SK-N-SH (cell line): ENCODE measurements at regions not wholly inside any gene's neighbourhood (a gene's known extent, or its start where the extent isn't known, plus 50 kb on each side); places are given as distances from the start of the nearest gene placed in this dataset.

Experiments
- CTCF ChIA-PET: fragments of 300-600, 350-600 bp; formaldehyde crosslinking; extraction: SDS; loops from one replicate; lab custom pipeline; 2021; lab: Yijun Ruan, JAX
- POLR2A ChIA-PET: fragments of 350-600 bp; sonication (Branson Sonifier 250); formaldehyde crosslinking; extraction: SDS; loops from one replicate; lab custom pipeline; 2020; ENCODE audit warnings: antibody characterized with exemption, inconsistent platforms; lab: Yijun Ruan, JAX
- DNase-seq: peaks from one replicate; pipeline ENCODE4 v3.0.0; 2012
- H2AFZ ChIP-seq: fragments of 200-600 bp; sonication (generic); 2 replicates; pipeline ENCODE4 v1.8.1; 2016; ENCODE audit warnings: antibody characterized with exemption, mild to moderate bottlenecking, low read depth
- H3F3A ChIP-seq: fragments of 200-600 bp; sonication (generic); replicated peaks from 2 replicates; pipeline ENCODE3; 2016; ENCODE audit warnings: antibody characterized with exemption, mild to moderate bottlenecking; ENCODE audit not compliant: insufficient read depth
- H3K27ac ChIP-seq, 2 experiments: fragments of 200-500 bp in 1 of 2; fragments of 200-600 bp in 1 of 2; sonication (Bioruptor generic) in 1 of 2; sonication (generic), shearing (Covaris generic) in 1 of 2; 2 replicates each; pipeline versions ENCODE4 v1.5.1 to v1.6.1; 2014 to 2016; ENCODE audit warnings: low read depth in 2 of 2, inconsistent platforms in 1 of 2, low read length in 1 of 2, mild to moderate bottlenecking in 1 of 2, mixed read lengths in 1 of 2
- H3K27me3 ChIP-seq: fragments of 200-600 bp; sonication (generic), shearing (Covaris generic); 2 replicates; pipeline ENCODE4 v1.6.1; 2016; ENCODE audit warnings: mixed run types; ENCODE audit not compliant: insufficient read depth
- H3K36me3 ChIP-seq, 2 experiments: fragments of 200-500 bp in 1 of 2; fragments of 200-600 bp in 1 of 2; sonication (Bioruptor generic) in 1 of 2; sonication (generic) in 1 of 2; replicated peaks in 1 of 2; 2 replicates each; pipeline versions ENCODE3 to v1.5.1; 2014 to 2016; ENCODE audit warnings: low read length in 1 of 2, mild to moderate bottlenecking in 1 of 2; ENCODE audit not compliant: insufficient read depth in 2 of 2, control insufficient read depth in 1 of 2
- H3K4me1 ChIP-seq, 2 experiments: fragments of 200-500 bp in 1 of 2; fragments of 200-600 bp in 1 of 2; sonication (Bioruptor generic) in 1 of 2; sonication (generic), shearing (Covaris generic) in 1 of 2; 2 replicates each; pipeline versions ENCODE4 v1.5.1 to v1.6.1; 2014 to 2016; ENCODE audit warnings: low read depth in 1 of 2, low read length in 1 of 2, mixed run types in 1 of 2; ENCODE audit not compliant: insufficient read depth in 2 of 2, control insufficient read depth in 1 of 2
- H3K4me2 ChIP-seq: fragments of 200-600 bp; sonication (generic), shearing (Covaris generic); 2 replicates; pipeline ENCODE4 v1.6.1; 2017; ENCODE audit warnings: mixed run types
- H3K4me3 ChIP-seq, 2 experiments: fragments of 200-500 bp in 1 of 2; fragments of 200-600 bp in 1 of 2; sonication (Bioruptor generic) in 1 of 2; sonication (generic), shearing (Covaris generic) in 1 of 2; 2 replicates each; pipeline versions ENCODE4 v1.5.1 to v1.8.1; 2014 to 2016; ENCODE audit warnings: low read depth in 2 of 2, inconsistent platforms in 1 of 2, low read length in 1 of 2, mild to moderate bottlenecking in 1 of 2, mixed read lengths in 1 of 2, moderate library complexity in 1 of 2
- H3K79me2 ChIP-seq: fragments of 200-600 bp; sonication (generic); 2 replicates; pipeline ENCODE4 v1.8.1; 2017; ENCODE audit warnings: mild to moderate bottlenecking; ENCODE audit not compliant: insufficient read depth
- H3K9ac ChIP-seq: fragments of 200-600 bp; sonication (generic); 2 replicates; pipeline ENCODE4 v1.6.1; 2017; ENCODE audit warnings: mixed run types
- H3K9me2 ChIP-seq: fragments of 200-600 bp; sonication (generic); 2 replicates; pipeline ENCODE4 v1.6.1; 2017; ENCODE audit warnings: mixed run types
- H3K9me3 ChIP-seq: fragments of 200-600 bp; sonication (generic); 2 replicates; pipeline ENCODE4 v1.6.1; 2017; ENCODE audit warnings: mixed run types, mild to moderate bottlenecking, moderate library complexity
- H4K20me1 ChIP-seq: fragments of 200-600 bp; sonication (generic); 2 replicates; pipeline ENCODE4 v1.6.1; 2017; ENCODE audit warnings: mild to moderate bottlenecking, mixed run types; ENCODE audit not compliant: insufficient read depth
- CHD2 ChIP-seq: fragments of 150-350 bp; IDR thresholded peaks from 2 replicates; pipeline ENCODE4 v1.6.1; 2018; ENCODE audit warnings: low read length; ENCODE audit not compliant: partially characterized antibody
- CTCF ChIP-seq: fragments of 200-600 bp; sonication (generic); IDR thresholded peaks from 2 replicates; pipeline ENCODE4 v1.6.1; 2017; ENCODE audit warnings: antibody characterized with exemption, mild to moderate bottlenecking, moderate library complexity
- ELF1 ChIP-seq: IDR thresholded peaks from 2 replicates; pipeline ENCODE4 v1.4.0; 2012
- EP300 ChIP-seq, 2 experiments: IDR thresholded peaks; 2 replicates each; pipeline versions ENCODE4 v1.4.0 to v1.6.1; 2012; ENCODE audit warnings: borderline replicate concordance in 1 of 2, low read depth in 1 of 2, low read length in 1 of 2
- EZH2phosphoT487 ChIP-seq: fragments of 200-600 bp; sonication (generic); IDR thresholded peaks from 2 replicates; pipeline ENCODE4 v1.6.1; 2017; ENCODE audit warnings: low read depth, mixed run types, mild to moderate bottlenecking, antibody characterized with exemption, moderate library complexity, borderline replicate concordance
- FOXM1 ChIP-seq: IDR thresholded peaks from 2 replicates; pipeline ENCODE4 v1.4.0; 2012; ENCODE audit warnings: low read depth, mild to moderate bottlenecking
- GABPA ChIP-seq: IDR thresholded peaks from 2 replicates; pipeline ENCODE4 v1.4.0; 2012; ENCODE audit warnings: low read depth, mild to moderate bottlenecking
- GATA2 ChIP-seq: sonication (generic); formaldehyde crosslinking; IDR thresholded peaks from 2 replicates; pipeline ENCODE4 v1.5.0; 2020; ENCODE audit warnings: mild to moderate bottlenecking, missing genetic modification reagents
- MXI1 ChIP-seq: IDR thresholded peaks from 2 replicates; pipeline ENCODE4 v1.6.1; 2012; ENCODE audit warnings: mild to moderate bottlenecking, low read depth, low read length, improper control_type of control experiment
- PBX3 ChIP-seq: IDR thresholded peaks from 2 replicates; pipeline ENCODE4; 2012
- POLR2AphosphoS5 ChIP-seq: IDR thresholded peaks from 2 replicates; pipeline ENCODE4 v1.6.1; 2012; ENCODE audit warnings: low read depth, low read length
- RAD21 ChIP-seq: IDR thresholded peaks from 2 replicates; pipeline ENCODE4 v1.6.1; 2012; ENCODE audit warnings: mild to moderate bottlenecking, low read length
- RFX5 ChIP-seq: IDR thresholded peaks from 2 replicates; pipeline ENCODE4 v1.6.1; 2012; ENCODE audit warnings: mild to moderate bottlenecking, improper control_type of control experiment, low read length
- RXRA ChIP-seq: IDR thresholded peaks from 2 replicates; pipeline ENCODE4 v1.4.0; 2012; ENCODE audit warnings: low read depth, mild to moderate bottlenecking, borderline replicate concordance
- SIN3A ChIP-seq: IDR thresholded peaks from 2 replicates; pipeline ENCODE4 v1.6.1; 2012; ENCODE audit warnings: low read depth, mild to moderate bottlenecking, low read length, moderate library complexity, borderline replicate concordance
- TAF1 ChIP-seq: IDR thresholded peaks from 2 replicates; pipeline ENCODE4 v1.6.1; 2012; ENCODE audit warnings: low read depth, mild to moderate bottlenecking, low read length, moderate library complexity, borderline replicate concordance
- TCF12 ChIP-seq: IDR thresholded peaks from 2 replicates; pipeline ENCODE4 v1.4.0; 2012
- TEAD4 ChIP-seq: IDR thresholded peaks from 2 replicates; pipeline ENCODE4 v1.4.0; 2012; ENCODE audit warnings: mild to moderate bottlenecking, borderline replicate concordance; ENCODE audit not compliant: insufficient read depth
- YY1 ChIP-seq: IDR thresholded peaks from 2 replicates; pipeline ENCODE4 v1.4.0; 2012; ENCODE audit warnings: low read depth, mild to moderate bottlenecking
- WGBS: methylation state at CpG from one replicate; pipeline ENCODE4 v1.1.6; 2017; ENCODE audit warnings: low lambda C conversion rate; 5-methylcytosine and 5-hydroxymethylcytosine counted together
- TF ChIP-seq, protein P1 (sequence below): fragments of 150-350 bp; IDR thresholded peaks from 2 replicates; pipeline ENCODE4 v1.6.1; 2017; ENCODE audit warnings: antibody characterized with exemption, low read length, low read depth, borderline replicate concordance
- TF ChIP-seq, protein P2 (sequence below): IDR thresholded peaks from 2 replicates; pipeline ENCODE4 v1.4.0; 2012; ENCODE audit warnings: low read depth, borderline replicate concordance
- TF ChIP-seq, protein P3 (sequence below): fragments of 150-350 bp; IDR thresholded peaks from 2 replicates; pipeline ENCODE4 v1.6.1; 2016; ENCODE audit warnings: mild to moderate bottlenecking, low read depth, low read length

DNA sequence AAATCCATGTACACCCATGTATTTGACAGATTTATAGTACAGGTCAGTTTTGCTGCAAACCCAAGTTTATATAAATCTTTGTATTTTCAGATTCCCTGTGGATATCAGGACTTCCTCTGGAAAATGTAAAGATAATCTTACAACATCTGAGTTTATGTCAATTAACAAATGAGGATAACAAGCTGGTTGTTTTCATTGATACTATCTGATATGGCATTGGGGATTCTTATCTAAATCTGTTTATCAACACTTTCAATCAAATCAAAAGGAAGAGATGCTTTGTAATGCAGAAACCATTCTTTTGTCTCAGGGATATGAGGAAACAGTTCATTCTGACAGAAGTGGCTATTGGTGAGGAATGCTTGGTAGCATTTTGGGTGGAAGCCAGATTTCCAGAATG is 64.9 kb upstream of the FAM204A start:
- Histone ChIP-seq H3K4me3 (no peak overlapping the region), H3K79me2 (no peaks in the 10 kb centered on the region), H3K27ac (no peak overlapping the region), H3K4me2 (no peak overlapping the region), H2AFZ (no peak overlapping the region), H3K4me1 (peaks cover 0 to 2% of the 10 kb centered on the region in 2 experiments; a peak in 1 of 4 replicates), H3K9me3 (no peaks in the 10 kb centered on the region), H4K20me1 (no peaks in the 10 kb centered on the region), H3F3A (no peaks in the 10 kb centered on the region), H3K9me2 (no peaks in the 10 kb centered on the region), H3K27me3 (no peaks in the 10 kb centered on the region), H3K9ac (no peak overlapping the region), H3K36me3 (no peaks in the 10 kb centered on the region)
- ChIA-PET CTCF (no interaction called here), POLR2A (no interaction called here)
- DNase-seq: no peak
- TF ChIP-seq RAD21: no peak
- TF ChIP-seq SIN3A: no peak
- no peak for TF ChIP-seq EZH2phosphoT487
- TF ChIP-seq EP300 (IDR thresholded peaks at IDR 0.05; ENCODE audit: borderline replicate concordance in 1 of 2, low read depth in 1 of 2, low read length in 1 of 2): peak in 1 of 2 experiments; percentile 21; a peak in 1 of 4 replicates
- TF ChIP-seq YY1: no peak
- no peak for TF ChIP-seq ELF1
- no peak for TF ChIP-seq TAF1
- 0 out of 2 replicates have a peak, but pooled peaks have one; percentile 17 for TF ChIP-seq GATA2
- no peak for TF ChIP-seq CTCF
- no peak for TF ChIP-seq GABPA
- TF ChIP-seq CHD2: no peak

DNA sequence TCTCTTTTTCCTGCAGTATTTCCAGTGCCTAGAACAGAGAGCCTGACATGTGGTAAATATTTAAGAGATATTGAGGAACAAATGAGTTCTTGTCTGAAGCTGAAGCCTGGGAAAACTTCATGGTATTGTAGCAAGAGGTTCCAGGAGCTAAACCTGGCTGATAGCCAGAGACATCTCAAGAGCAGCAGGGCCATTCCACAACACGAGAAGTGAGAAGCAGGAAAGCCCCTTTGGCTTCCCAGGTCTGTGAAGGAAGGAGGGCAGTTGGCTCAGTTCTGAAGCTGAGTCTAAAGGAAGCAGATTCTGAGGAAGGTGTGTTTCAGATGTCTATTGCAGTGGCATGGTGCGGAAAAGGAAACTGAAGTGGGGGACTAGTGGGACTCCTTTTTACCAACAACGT is 63.8 kb upstream of the FAM204A start:
- Histone ChIP-seq H3K27me3 (no peaks in the 10 kb centered on the region), H3K9ac (no peak overlapping the region), H3F3A (no peaks in the 10 kb centered on the region), H4K20me1 (no peaks in the 10 kb centered on the region), H3K36me3 (no peaks in the 10 kb centered on the region), H3K79me2 (no peaks in the 10 kb centered on the region), H3K9me2 (no peaks in the 10 kb centered on the region), H3K9me3 (no peaks in the 10 kb centered on the region), H2AFZ (no peak overlapping the region), H3K4me3 (no peak overlapping the region), H3K27ac (no peak overlapping the region), H3K4me2 (no peak overlapping the region), H3K4me1 (peaks cover 0 to 2% of the 10 kb centered on the region in 2 experiments; a peak in 1 of 4 replicates)
- POLR2A ChIA-PET: no interaction called here
- no peak for DNase-seq
- CTCF ChIA-PET: interaction anchor here (0.8 to 1.2 kb wide), 2 partner anchors 138 to 909 kb away, joined by 3 to 4 read pairs; no protein-coding TSS in a partner anchor
- 26% methylated on average over 3 of the region's 3 CpGs for WGBS
- TF ChIP-seq FOXM1: no peak
- no peak for TF ChIP-seq ELF1
- TF ChIP-seq TEAD4: no peak
- no peak for TF ChIP-seq RXRA
- TF ChIP-seq EP300 (IDR thresholded peaks at IDR 0.05; ENCODE audit: borderline replicate concordance in 1 of 2, low read depth in 1 of 2, low read length in 1 of 2): no peak
- TF ChIP-seq TCF12: no peak
- TF ChIP-seq, protein P1, sequence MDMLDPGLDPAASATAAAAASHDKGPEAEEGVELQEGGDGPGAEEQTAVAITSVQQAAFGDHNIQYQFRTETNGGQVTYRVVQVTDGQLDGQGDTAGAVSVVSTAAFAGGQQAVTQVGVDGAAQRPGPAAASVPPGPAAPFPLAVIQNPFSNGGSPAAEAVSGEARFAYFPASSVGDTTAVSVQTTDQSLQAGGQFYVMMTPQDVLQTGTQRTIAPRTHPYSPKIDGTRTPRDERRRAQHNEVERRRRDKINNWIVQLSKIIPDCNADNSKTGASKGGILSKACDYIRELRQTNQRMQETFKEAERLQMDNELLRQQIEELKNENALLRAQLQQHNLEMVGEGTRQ: no peak
- TF ChIP-seq EZH2phosphoT487: no peak
- no peak for TF ChIP-seq RAD21
- TF ChIP-seq GABPA: no peak
- no peak for TF ChIP-seq MXI1
- TF ChIP-seq PBX3: no peak
- TF ChIP-seq, protein P2, sequence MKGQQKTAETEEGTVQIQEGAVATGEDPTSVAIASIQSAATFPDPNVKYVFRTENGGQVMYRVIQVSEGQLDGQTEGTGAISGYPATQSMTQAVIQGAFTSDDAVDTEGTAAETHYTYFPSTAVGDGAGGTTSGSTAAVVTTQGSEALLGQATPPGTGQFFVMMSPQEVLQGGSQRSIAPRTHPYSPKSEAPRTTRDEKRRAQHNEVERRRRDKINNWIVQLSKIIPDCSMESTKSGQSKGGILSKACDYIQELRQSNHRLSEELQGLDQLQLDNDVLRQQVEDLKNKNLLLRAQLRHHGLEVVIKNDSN: no peak
- TF ChIP-seq, protein P3, sequence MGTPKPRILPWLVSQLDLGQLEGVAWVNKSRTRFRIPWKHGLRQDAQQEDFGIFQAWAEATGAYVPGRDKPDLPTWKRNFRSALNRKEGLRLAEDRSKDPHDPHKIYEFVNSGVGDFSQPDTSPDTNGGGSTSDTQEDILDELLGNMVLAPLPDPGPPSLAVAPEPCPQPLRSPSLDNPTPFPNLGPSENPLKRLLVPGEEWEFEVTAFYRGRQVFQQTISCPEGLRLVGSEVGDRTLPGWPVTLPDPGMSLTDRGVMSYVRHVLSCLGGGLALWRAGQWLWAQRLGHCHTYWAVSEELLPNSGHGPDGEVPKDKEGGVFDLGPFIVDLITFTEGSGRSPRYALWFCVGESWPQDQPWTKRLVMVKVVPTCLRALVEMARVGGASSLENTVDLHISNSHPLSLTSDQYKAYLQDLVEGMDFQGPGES: no peak
- no peak for TF ChIP-seq POLR2AphosphoS5
- TF ChIP-seq RFX5: no peak
